ENCODE measurements at regions not wholly inside any gene's neighbourhood (a gene's known extent, or its start where the extent isn't known, plus 50 kb on each side); places are given as distances from the start of the nearest gene placed in this dataset.

DNA sequence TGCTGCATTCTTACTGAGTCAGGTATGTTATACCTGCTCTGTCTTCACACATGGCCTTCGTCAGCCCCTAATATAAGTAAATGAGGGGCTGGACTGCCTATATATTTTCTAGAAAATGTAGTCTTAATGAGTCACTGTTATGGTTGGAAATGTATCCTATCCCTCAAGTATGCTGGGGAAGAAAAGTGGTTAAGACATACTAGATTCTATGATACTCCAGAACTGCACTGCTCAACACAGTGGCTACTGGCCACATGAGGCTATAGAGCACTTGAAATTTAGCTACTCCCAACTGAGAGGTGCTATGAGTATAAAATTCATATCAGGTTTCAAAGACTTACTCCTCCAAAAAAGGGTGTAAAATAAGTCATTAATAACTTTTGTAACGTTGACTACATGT, 104.3 kb upstream of the STEAP1B start:
- TF ChIP-seq, protein P1, sequence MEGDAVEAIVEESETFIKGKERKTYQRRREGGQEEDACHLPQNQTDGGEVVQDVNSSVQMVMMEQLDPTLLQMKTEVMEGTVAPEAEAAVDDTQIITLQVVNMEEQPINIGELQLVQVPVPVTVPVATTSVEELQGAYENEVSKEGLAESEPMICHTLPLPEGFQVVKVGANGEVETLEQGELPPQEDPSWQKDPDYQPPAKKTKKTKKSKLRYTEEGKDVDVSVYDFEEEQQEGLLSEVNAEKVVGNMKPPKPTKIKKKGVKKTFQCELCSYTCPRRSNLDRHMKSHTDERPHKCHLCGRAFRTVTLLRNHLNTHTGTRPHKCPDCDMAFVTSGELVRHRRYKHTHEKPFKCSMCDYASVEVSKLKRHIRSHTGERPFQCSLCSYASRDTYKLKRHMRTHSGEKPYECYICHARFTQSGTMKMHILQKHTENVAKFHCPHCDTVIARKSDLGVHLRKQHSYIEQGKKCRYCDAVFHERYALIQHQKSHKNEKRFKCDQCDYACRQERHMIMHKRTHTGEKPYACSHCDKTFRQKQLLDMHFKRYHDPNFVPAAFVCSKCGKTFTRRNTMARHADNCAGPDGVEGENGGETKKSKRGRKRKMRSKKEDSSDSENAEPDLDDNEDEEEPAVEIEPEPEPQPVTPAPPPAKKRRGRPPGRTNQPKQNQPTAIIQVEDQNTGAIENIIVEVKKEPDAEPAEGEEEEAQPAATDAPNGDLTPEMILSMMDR (IDR thresholded peaks at IDR 0.05; ENCODE audit: borderline replicate concordance, extremely low read depth, low read length, poor library complexity, severe bottlenecking): no peak
- TF ChIP-seq EZH2 (IDR thresholded peaks at IDR 0.05; ENCODE audit: borderline replicate concordance, low read depth, low read length, severe bottlenecking): no peak

Measured in DND-41 (cell line).